ENCODE measurements at regions not wholly inside any gene's neighbourhood (a gene's known extent, or its start where the extent isn't known, plus 50 kb on each side); places are given as distances from the start of the nearest gene placed in this dataset.

- no peaks in the 10 kb centered on the region for H3K79me2 ChIP-seq (ENCODE audit: control insufficient read depth, insufficient read depth, low read length)
Observed at GRCh38 chr15:73818308-73818985, 54.9 kb upstream of the TBC1D21 start.

GRCh38 chr15:73821181-73821580 is 52.2 kb upstream of the TBC1D21 start:
- Histone ChIP-seq H3K9ac (replicated peaks; ENCODE audit: extremely low read depth, insufficient read depth, low read length) (no peak overlapping the region), H3K9me3 (replicated peaks; ENCODE audit: control insufficient read depth, insufficient read depth, low read length) (no peaks in the 10 kb centered on the region), H3K79me2 (ENCODE audit: control insufficient read depth, insufficient read depth, low read length) (no peaks in the 10 kb centered on the region), H3K27me3 (ENCODE audit: control insufficient read depth in 2 of 2, insufficient read depth in 2 of 2, low read length in 2 of 2) (no peaks in the 10 kb centered on the region), H3K36me3 (ENCODE audit: control insufficient read depth in 2 of 2, extremely low read depth in 1 of 2, insufficient read depth in 2 of 2, low read length in 2 of 2) (no peaks in the 10 kb centered on the region), H3K27ac (ENCODE audit: insufficient read depth, low read depth, low read length) (no peak overlapping the region), H3K4me2 (ENCODE audit: insufficient read depth, low read length) (no peak overlapping the region), H3K9me1 (replicated peaks; ENCODE audit: control insufficient read depth, extremely low read depth, insufficient read depth, low read length) (no peaks in the 10 kb centered on the region), H3K4me3 (replicated peaks in 1 of 3; ENCODE audit: insufficient read depth in 1 of 3, low read depth in 1 of 3, low read length in 3 of 3) (no peak overlapping the region), H4K20me1 (replicated peaks; ENCODE audit: control insufficient read depth, extremely low read depth, insufficient read depth, low read length) (no peaks in the 10 kb centered on the region), H2AFZ (ENCODE audit: low read depth, low read length) (no peak overlapping the region), H3K4me1 (ENCODE audit: control insufficient read depth, extremely low read depth, insufficient read depth, low read length) (no peaks in the 10 kb centered on the region)
- dilution Hi-C loops (cut with MboI; ENCODE audit: extremely low pct_ligation_motif_present, low sequenced_read_pairs): no loop called here
- DNase-seq (ENCODE audit: low read depth, low spot score) (no peak), FAIRE-seq (no peak)
- no TSS peak for BruUV-seq (replicated peaks)
- ChIA-PET POLR2A (no interaction called here), CTCF (no interaction called here)
- intact Hi-C loops (cut with micrococcal nuclease): no loop called here
- TF ChIP-seq EZH2 (IDR thresholded peaks at IDR 0.05; ENCODE audit: borderline replicate concordance, low read depth, low read length, severe bottlenecking): no peak

More at GRCh38 chr15:73818308-73818985, 54.9 kb upstream of the TBC1D21 start:
- DNase-seq (ENCODE audit: low read depth, low spot score) (no peak), FAIRE-seq (no peak)
- TF ChIP-seq EZH2 (IDR thresholded peaks at IDR 0.05; ENCODE audit: borderline replicate concordance, low read depth, low read length, severe bottlenecking) (no peak), FOS (IDR thresholded peaks at IDR 0.05; ENCODE audit: borderline replicate concordance, insufficient read depth, low read length) (no peak), JUN (IDR thresholded peaks at IDR 0.05; ENCODE audit: borderline replicate concordance, insufficient read depth, insufficient read length, low read depth) (no peak), POLR2AphosphoS5 (IDR thresholded peaks at IDR 0.05; ENCODE audit: insufficient read depth, low read depth, low read length) (no peak), GATA2 (IDR thresholded peaks at IDR 0.05; ENCODE audit: insufficient read depth, insufficient read length, low read depth, low read length) (no peak)
- H3K27ac ChIP-seq (ENCODE audit: insufficient read depth, low read depth, low read length): no peak overlapping the region
- BruUV-seq (replicated peaks): no TSS peak
- H3K9ac ChIP-seq (replicated peaks; ENCODE audit: extremely low read depth, insufficient read depth, low read length): no peak overlapping the region
- dilution Hi-C loops (cut with MboI; ENCODE audit: extremely low pct_ligation_motif_present, low sequenced_read_pairs): no loop called here
- ChIA-PET CTCF (interaction anchor here (1.0 kb wide), 1 partner anchor 55 kb away, joined by 3 read pairs; the partner anchor contains the start of gene TBC1D21), POLR2A (no interaction called here)
- H3K4me2 ChIP-seq (ENCODE audit: insufficient read depth, low read length): no peak overlapping the region
- no peaks in the 10 kb centered on the region for H3K9me3 ChIP-seq (replicated peaks; ENCODE audit: control insufficient read depth, insufficient read depth, low read length)
- H3K9me1 ChIP-seq (replicated peaks; ENCODE audit: control insufficient read depth, extremely low read depth, insufficient read depth, low read length): no peaks in the 10 kb centered on the region
- no peaks in the 10 kb centered on the region for H4K20me1 ChIP-seq (replicated peaks; ENCODE audit: control insufficient read depth, extremely low read depth, insufficient read depth, low read length)
- no peaks in the 10 kb centered on the region for H3K27me3 ChIP-seq (ENCODE audit: control insufficient read depth in 2 of 2, insufficient read depth in 2 of 2, low read length in 2 of 2)
- H3K36me3 ChIP-seq (ENCODE audit: control insufficient read depth in 2 of 2, extremely low read depth in 1 of 2, insufficient read depth in 2 of 2, low read length in 2 of 2): no peaks in the 10 kb centered on the region
- H2AFZ ChIP-seq (ENCODE audit: low read depth, low read length): no peak overlapping the region
- intact Hi-C loops (cut with micrococcal nuclease): no loop called here
- H3K4me1 ChIP-seq (ENCODE audit: control insufficient read depth, extremely low read depth, insufficient read depth, low read length): no peaks in the 10 kb centered on the region
- H3K4me3 ChIP-seq (replicated peaks in 1 of 3; ENCODE audit: insufficient read depth in 1 of 3, low read depth in 1 of 3, low read length in 3 of 3): no peak overlapping the region

Measured in endothelial cell of umbilical vein (primary cell).